GM18909 (cell line): ENCODE measurements at regions not wholly inside any gene's neighbourhood (a gene's known extent, or its start where the extent isn't known, plus 50 kb on each side); places are given as distances from the start of the nearest gene placed in this dataset.

Experiments
- ATAC-seq: cut with Tn5 transposase; IDR thresholded peaks from one replicate; pipeline ENCODE4 v1.9.1; 2021; ENCODE audit warnings: mild to moderate bottlenecking; ENCODE audit not compliant: unreplicated experiment, poor library complexity

DNA sequence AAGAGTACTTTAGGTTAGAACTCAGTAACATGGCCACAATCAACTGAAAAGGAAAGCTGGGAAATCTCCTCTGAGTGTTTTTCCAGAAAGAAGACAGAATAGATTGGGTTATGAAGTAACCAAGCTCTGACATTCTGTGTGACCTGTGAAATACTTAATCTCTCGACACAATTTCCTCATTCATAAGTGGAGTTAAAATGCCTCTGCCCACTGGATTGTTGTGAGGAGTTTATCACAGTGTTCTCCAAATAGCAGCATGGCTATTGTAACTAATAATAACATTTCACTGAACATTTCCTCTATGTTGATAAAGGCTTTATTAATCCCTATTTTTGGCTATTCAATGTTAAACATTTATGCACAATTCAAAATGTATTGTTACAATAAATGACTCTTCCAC, 311.0 kb downstream of the GABRB2 start:
- no peak for ATAC-seq

DNA sequence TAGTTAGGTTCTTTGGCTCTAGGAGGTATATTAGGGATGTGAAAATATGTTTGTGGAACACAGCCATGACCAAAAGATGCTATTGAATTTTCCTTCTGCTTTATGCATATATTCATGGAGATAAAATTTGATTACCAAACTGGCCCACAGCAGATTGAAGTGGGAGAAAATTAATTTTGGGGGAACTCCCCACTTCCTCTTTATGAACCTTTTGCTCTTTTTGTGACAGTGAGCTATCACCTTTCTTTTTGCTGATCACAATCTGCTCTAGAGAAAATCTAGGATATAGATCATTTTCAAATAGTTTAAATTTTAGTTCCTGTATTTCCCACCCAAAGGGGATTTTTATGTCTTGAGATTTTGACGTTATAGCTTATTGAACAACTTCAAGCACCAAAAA, 313.0 kb downstream of the GABRB2 start:
- ATAC-seq = no peak

DNA sequence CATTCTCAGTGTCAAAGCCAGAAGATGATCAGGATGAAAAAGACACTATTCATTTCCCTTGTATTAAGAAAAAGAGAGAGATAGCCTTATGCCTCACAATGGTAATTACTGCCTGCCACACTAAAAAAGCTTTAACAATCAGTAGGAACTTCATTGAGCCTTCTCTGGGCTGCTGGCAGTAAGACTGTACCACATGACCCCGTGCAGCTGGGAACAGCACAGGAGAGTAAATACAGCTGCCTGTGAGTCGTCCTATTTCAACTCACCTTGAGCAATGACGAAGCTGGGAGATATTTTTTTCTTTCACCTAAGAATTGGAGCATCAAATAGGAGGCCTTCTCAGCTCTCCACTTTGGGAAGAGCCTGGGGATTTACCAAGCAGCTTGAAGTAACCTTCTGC, 316.3 kb downstream of the GABRB2 start:
- ATAC-seq = no peak

DNA sequence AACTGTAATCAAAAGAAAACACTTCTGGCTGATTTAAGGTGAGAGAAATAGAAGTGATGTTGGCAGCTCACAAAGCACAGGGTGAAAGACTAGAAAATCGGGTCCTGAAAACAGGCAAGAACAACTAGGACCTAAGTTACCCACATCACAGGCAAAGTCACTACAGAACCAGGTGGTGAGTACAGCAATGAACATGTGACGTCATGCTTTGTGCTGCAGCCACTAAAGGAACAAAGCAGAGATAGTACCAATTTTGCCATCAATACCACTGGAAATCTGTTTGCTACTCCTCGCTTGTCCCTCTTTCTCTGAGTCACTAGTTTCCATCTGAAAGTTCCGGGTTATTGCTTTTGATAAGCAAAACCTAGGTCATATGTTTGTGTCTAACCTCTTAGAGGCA, 326.7 kb downstream of the GABRB2 start:
- no peak for ATAC-seq

- no peak for ATAC-seq
Measured at GRCh38 chr5:161216877-161217276, 329.6 kb downstream of the GABRB2 start.

- ATAC-seq = no peak
Measured at GRCh38 chr5:161212123-161212712, 334.3 kb downstream of the GABRB2 start.

DNA sequence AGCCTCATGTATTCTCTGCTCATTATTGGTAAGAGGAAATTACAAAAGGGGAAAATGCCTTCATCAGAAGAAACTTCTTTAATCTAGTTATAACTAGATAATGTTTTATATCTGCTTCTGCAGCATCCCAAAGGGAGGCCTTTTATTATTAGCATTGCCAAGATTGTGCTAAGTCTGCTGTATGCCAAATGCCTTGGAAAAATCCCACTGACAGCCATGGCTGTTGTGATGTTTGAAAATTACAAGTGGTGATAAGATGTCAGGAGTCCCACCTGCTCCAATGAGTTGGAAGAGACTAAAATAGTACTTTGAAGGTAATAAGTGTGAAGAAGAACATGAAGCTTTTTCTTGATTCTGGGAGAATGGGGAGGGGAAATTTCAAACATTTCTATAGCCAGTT, 345.0 kb downstream of the GABRB2 start:
- ATAC-seq = no peak

DNA sequence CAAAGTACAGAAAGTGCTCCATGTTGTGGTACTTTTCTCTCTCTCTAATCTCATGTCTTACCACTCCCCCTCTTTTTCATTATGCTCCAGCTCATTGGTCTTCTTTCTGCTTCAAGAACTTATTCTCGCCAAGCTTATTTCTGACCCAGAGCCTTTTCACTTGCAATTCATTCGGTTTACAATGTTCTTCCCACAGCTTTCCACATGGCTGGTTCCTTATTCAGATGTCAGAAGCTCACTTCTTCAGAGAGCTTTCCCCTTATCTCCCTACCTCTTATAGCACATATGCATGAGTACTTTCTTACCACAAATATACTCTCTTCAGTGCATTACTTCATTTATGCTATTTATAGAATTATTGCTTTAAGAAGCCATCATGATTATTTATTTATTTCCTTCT, 338.8 kb upstream of the ATP10B start:
- ATAC-seq = no peak

- ATAC-seq = no peak
Measured at GRCh38 chr5:161190086-161190485, 338.1 kb upstream of the ATP10B start.

DNA sequence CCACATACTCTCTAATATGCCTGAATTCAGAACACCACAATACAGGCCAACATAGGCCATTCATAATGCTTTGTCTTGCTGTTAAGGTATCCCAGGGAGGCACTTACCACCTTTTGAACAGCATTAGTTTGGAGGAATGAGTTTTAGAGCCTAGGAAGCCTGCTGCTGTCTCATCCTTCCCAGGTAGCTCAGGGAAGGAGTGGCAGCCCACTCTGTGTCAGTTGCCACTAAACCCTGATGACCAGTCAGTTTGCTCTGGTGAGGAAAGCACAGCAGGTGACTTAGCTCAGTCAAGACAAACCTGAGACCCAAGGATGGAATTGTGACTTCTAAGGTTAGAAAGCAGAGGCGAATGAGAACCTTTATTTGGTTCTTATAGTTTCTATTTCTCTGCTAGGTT, 337.4 kb upstream of the ATP10B start:
- ATAC-seq = no peak

- no peak for ATAC-seq
Measured at GRCh38 chr5:161183559-161183958, 331.5 kb upstream of the ATP10B start.

- no peak for ATAC-seq
Measured at GRCh38 chr5:161176221-161176620, 324.2 kb upstream of the ATP10B start.

- ATAC-seq = no peak
Measured at GRCh38 chr5:161169776-161170175, 317.8 kb upstream of the ATP10B start.

DNA sequence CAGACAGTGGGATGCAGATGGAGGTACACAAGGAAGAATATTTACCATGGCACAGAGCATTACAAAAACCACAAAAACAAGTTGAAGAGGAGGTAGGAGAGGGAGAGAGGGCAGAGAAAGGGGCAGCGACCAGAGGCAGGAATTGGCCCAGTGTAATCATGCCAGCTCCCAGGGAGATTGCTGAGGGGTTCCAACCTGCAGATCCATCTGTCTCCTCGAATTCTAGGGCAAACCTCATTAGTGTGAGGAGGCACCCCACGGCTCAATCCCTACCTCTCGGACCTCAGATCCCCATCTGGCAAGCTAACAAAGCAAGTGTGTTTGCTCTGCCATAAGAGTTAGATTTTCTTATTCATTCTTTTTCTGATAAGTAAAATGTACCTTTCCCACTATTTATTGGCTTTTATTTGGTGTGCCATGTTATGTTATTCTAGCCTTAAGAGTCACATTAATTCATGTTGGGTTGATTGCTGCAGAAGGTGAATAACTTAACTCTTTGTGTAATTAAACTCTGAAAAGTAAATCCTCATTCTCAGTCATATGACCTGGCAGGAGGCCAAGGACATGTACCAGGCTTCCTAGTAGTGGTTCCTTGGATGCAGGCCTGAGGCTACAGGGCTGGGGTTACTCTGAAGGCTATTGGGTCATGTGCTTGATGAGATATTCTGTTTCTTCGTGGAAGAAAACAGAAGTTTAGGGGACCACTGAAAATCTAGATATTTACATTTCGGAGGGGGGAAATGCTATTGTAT, 315.2 kb upstream of the ATP10B start:
- ATAC-seq = no peak

GRCh38 chr5:161165998-161166660, 314.1 kb upstream of the ATP10B start:
- no peak for ATAC-seq

- ATAC-seq = no peak
Measured at GRCh38 chr5:161157925-161158324, 305.9 kb upstream of the ATP10B start.

- no peak for ATAC-seq
Measured at GRCh38 chr5:161155451-161155850, 303.4 kb upstream of the ATP10B start.

GRCh38 chr5:161152415-161152940, 300.5 kb upstream of the ATP10B start:
- ATAC-seq = no peak

DNA sequence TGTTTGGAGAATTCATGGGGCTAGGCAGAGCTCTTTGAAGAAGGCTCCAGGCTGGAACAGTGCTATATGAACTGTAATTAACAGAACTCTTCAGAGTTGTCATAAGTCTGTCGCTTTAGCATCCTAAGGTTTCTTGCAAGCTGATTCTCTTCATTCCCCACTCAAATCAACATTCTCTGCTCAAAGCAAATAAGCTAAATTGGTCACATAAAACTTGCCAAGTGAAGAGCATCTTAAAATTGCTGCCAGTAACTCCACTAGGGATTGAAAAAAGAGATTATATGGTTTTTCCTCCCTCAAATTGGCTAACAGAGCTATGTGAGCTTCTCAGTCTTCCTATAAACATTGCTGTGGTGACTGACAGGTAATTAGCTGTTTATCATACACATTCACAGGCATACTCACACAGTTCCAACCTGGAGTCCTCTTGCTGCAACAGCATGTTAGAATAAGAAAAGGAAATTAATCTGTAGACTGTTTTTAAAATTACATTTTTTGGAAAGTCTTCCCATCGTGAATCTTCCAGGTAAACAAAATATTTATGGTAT, 298.5 kb upstream of the ATP10B start:
- ATAC-seq = no peak

DNA sequence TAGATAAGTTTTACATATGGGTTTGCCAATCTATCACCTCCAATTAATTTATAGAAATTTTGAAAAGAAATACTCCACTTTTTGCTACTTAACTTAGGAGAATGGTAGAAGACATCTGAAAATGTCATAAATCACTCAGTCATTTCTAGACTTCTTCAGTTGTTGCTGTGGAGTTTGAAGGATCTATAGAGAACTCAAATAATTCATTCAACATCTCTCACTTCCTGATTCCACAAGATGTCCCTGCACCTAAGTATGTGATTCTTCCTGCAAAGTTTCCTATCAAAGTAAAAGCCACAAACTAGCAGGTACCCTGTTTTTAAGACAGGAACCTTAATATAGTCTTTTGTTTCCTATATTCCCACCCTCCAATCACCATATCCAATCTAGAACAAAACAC, 297.1 kb upstream of the ATP10B start:
- ATAC-seq = no peak

DNA sequence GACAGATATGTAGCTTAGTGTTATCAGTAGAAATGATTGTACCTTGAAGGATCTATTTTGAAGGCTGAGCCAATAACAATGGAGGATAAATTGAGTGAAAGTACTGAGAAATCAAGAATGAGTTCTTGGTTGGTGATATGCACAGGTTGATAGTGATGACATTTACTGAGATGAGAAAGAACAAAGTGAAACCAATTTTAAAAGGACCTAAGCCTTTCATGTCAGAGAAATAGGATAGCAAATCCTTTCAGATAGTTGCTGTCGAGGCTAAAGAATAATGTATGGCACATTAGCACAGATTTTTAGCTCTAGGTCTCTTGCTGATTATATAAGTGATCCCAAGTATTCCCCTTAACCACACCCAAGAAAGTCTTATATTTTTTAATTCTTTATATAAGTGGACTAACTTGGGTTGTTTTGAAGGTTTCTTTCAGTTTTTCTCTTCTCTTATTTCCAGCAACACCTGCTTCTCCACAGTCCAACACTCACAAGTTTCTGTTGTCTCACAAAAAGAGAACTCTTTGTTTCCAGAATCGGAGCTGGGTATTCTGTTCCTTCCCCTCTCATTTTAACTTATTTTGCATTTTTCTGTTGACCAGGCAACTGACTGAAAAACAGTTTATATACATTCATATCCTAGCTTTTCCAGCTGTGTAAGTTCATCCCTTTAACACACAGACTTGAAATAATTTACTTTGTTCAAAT, 286.9 kb upstream of the ATP10B start:
- ATAC-seq = no peak
